ENCODE measurements at regions not wholly inside any gene's neighbourhood (a gene's known extent, or its start where the extent isn't known, plus 50 kb on each side); places are given as distances from the start of the nearest gene placed in this dataset.

- TF ChIP-seq CTCF (IDR thresholded peaks at IDR 0.05) (no peak), EZH2 (IDR thresholded peaks at IDR 0.05; ENCODE audit: borderline replicate concordance, insufficient read depth, low read depth, low read length, poor library complexity, severe bottlenecking) (no peak)
These were observed 156.5 kb upstream of the SPRY2 start for GRCh38 chr13:80497439-80497838.
